ENCODE measurements at regions not wholly inside any gene's neighbourhood (a gene's known extent, or its start where the extent isn't known, plus 50 kb on each side); places are given as distances from the start of the nearest gene placed in this dataset.

- DNase-seq (ENCODE audit: low spot score) = no peak
Observed at GRCh38 chr11:92663539-92663938, 305.9 kb upstream of the MTNR1B start.

- DNase-seq (ENCODE audit: low spot score) = peak; percentile 31
Observed at GRCh38 chr11:92667486-92668152, 301.8 kb upstream of the MTNR1B start.

GRCh38 chr11:92670308-92670890, 299.1 kb upstream of the MTNR1B start:
- DNase-seq (ENCODE audit: low spot score) = no peak

- no peak for DNase-seq (ENCODE audit: low spot score)
Observed at GRCh38 chr11:92671081-92671480, 298.4 kb upstream of the MTNR1B start.

GRCh38 chr11:92675303-92675702, 294.1 kb upstream of the MTNR1B start:
- no peak for DNase-seq (ENCODE audit: low spot score)

- DNase-seq (ENCODE audit: low spot score) = no peak
Observed at GRCh38 chr11:92675810-92676209, 293.6 kb upstream of the MTNR1B start.

- no peak for DNase-seq (ENCODE audit: low spot score)
Observed at GRCh38 chr11:92678008-92678611, 291.3 kb upstream of the MTNR1B start.

- no peak for DNase-seq (ENCODE audit: low spot score)
Observed at GRCh38 chr11:92681586-92681985, 287.9 kb upstream of the MTNR1B start.

GRCh38 chr11:92682136-92682535, 287.3 kb upstream of the MTNR1B start:
- DNase-seq (ENCODE audit: low spot score) = no peak

GRCh38 chr11:92682952-92683351, 286.5 kb upstream of the MTNR1B start:
- no peak for DNase-seq (ENCODE audit: low spot score)

GRCh38 chr11:92685049-92685448, 284.4 kb upstream of the MTNR1B start:
- no peak for DNase-seq (ENCODE audit: low spot score)

- no peak for DNase-seq (ENCODE audit: low spot score)
Observed at GRCh38 chr11:92687724-92688123, 281.7 kb upstream of the MTNR1B start.

- no peak for DNase-seq (ENCODE audit: low spot score)
Observed at GRCh38 chr11:92688416-92688815, 281.0 kb upstream of the MTNR1B start.

GRCh38 chr11:92692826-92693546, 276.5 kb upstream of the MTNR1B start:
- no peak for DNase-seq (ENCODE audit: low spot score)

- no peak for DNase-seq (ENCODE audit: low spot score)
Observed at GRCh38 chr11:92696076-92696475, 273.4 kb upstream of the MTNR1B start.

GRCh38 chr11:92697461-92698312, 271.8 kb upstream of the MTNR1B start:
- no peak for DNase-seq (ENCODE audit: low spot score)

GRCh38 chr11:92698742-92699141, 270.7 kb upstream of the MTNR1B start:
- DNase-seq (ENCODE audit: low spot score) = no peak

- no peak for DNase-seq (ENCODE audit: low spot score)
Observed at GRCh38 chr11:92702037-92702804, 267.2 kb upstream of the MTNR1B start.

GRCh38 chr11:92702805-92703448, 266.5 kb upstream of the MTNR1B start:
- DNase-seq (ENCODE audit: low spot score) = no peak

GRCh38 chr11:92703449-92703830, 266.0 kb upstream of the MTNR1B start:
- no peak for DNase-seq (ENCODE audit: low spot score)

GRCh38 chr11:92707173-92707619, 262.3 kb upstream of the MTNR1B start:
- DNase-seq (ENCODE audit: low spot score) = no peak

All from Ammon's horn (tissue), 1 donor.